NCI-H748 treated with DMSO at 0.1 percent for 48 hours (cell line): ENCODE measurements at regions not wholly inside any gene's neighbourhood (a gene's known extent, or its start where the extent isn't known, plus 50 kb on each side); places are given as distances from the start of the nearest gene placed in this dataset.
A peak's percentile ranks its signal among the peaks of the same experiment; 100 is the strongest.

ENCODE experiments used
- DNase-seq: peaks from one replicate; lab custom pipeline; 2025; lab: John Stamatoyannopoulos, UW

DNA sequence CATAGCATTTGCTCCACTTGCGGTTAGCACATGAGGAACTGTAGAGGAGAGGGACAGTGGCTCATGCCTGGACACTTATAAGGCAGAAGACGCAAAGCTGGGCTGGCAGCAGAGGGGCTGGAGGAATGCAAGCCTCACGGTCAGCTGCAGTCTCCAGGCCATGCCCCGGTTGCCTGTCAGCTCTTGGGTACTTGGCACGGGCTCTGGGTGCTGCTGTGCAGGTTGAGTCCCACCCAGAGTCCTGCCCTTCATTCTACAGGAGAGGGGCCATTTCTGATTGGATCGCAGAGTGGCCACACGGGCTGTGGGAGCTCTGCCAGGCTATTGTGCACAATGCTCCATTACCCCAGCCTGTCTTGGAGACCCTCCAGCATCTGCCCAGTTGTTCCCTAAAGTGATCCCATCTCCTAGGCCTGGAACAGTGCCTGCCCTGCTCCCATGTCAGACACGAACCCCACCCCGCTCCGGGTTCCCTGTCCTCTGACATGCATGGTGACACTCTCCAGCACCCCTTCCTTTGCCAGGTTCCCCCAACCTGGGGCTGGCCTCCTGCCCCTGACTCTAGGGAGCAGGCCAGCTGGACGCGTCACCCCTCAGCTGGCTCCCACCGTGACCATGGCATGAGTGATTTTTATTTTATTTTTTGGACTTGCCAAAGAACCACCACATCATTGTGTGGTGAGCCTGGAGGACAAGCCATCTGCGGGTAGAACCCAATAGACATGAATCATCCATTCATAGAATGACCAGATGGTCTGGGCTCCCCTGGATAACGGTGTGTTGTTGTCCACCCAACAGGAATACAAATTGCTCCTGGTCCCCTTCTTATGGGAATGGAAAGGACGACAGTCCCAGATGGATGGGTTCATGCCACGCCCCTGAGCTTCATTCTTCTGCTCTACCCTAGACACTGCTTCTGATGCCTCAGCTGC, 51.0 kb upstream of the KLF13 start:
- DNase-seq: no peak

DNA sequence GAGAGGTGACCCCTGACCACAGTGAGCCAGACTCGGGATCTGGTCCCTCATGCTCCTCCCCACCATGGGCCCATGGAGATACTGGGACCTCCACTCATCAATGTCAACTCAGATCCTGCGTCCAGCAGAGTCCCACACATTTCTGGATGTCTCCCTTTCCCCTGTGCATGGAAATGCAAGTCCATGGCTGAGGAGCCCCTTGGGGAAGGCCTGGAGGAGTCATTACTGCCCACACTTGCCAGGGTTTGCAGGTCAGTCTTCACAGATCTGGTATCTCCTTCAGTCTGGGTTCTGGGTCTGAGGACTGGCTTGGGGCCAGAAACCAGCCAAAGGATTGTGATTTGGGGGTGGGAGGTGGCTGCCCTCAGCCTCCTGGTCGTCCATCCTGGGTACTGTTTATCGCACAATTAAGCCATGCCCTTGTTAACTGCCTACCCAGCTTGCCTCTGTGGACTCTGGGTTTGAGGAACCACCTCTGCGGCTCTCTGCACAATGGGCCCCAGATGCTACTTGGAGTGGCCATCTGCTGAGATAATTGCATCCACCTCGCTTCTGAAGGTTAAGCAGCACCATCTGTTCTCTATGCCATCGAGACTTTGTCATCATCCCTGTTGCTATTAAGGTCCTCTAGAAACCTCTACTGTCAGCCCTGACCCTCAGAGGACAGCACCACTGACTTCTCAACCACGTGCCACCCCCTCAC, 49.9 kb upstream of the KLF13 start:
- peak; percentile 38 for DNase-seq
